ENCODE measurements at regions not wholly inside any gene's neighbourhood (a gene's known extent, or its start where the extent isn't known, plus 50 kb on each side); places are given as distances from the start of the nearest gene placed in this dataset.

DNA sequence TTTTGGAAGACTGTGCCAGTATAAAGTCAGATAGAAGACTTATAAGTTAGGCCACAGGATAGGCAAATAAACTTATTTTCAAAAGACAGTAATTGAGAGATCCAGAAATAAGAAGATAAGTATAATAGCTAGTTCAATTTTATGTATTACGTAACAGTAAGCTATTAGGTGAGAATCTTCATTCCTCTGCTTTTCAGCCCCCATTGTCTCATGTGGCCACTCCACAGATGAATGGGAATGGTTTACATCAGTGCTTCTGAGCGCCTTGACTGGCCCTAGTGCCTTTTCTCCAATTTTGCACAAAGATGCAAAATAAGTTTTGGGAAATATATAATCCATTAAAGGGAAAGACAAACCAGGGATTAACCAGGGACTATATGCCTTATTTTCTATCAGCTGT lies 550.5 kb downstream of the MMUT start:
- no peak for ATAC-seq
- H3K4me3 ChIP-seq = no peak overlapping the region
- no peak for FAIRE-seq
- H3K4me1 ChIP-seq (ENCODE audit: control insufficient read depth, insufficient read depth, low read length) = no peaks in the 10 kb centered on the region
- BruUV-seq (replicated peaks) = no TSS peak
- H3K9me3 ChIP-seq (replicated peaks; ENCODE audit: control insufficient read depth, insufficient read depth, low read length) = no peaks in the 10 kb centered on the region
- intact Hi-C loops (cut with micrococcal nuclease; ENCODE audit: unreplicated experiment) = no loop called here
- TF ChIP-seq LARP7 (IDR thresholded peaks at IDR 0.05) (no peak), HDAC6 (IDR thresholded peaks at IDR 0.05; ENCODE audit: unreplicated experiment) (no peak), EP300 (IDR thresholded peaks at IDR 0.05; ENCODE audit: borderline replicate concordance in 1 of 2, control insufficient read depth in 1 of 2, low read depth in 2 of 2, low read length in 2 of 2) (no peak), RCOR1 (conservative IDR thresholded peaks at IDR 0.05; ENCODE audit: low read depth, low read length) (no peak), ZBED1 (IDR thresholded peaks at IDR 0.05; ENCODE audit: borderline replicate concordance) (no peak), TARDBP (IDR thresholded peaks at IDR 0.05; ENCODE audit: borderline replicate concordance) (no peak), MYC (IDR thresholded peaks at IDR 0.05; ENCODE audit: insufficient read depth, insufficient read length, insufficient replicate concordance, low read length, severe bottlenecking) (no peak), POLR2AphosphoS5 (IDR thresholded peaks at IDR 0.05; ENCODE audit: low read length) (no peak), JUNB (IDR thresholded peaks at IDR 0.05) (no peak), E2F8 (IDR thresholded peaks at IDR 0.05; ENCODE audit: low read depth, partially characterized antibody) (no peak), MXI1 (IDR thresholded peaks at IDR 0.05; ENCODE audit: low read depth, low read length) (no peak)
- TF ChIP-seq, protein P1, sequence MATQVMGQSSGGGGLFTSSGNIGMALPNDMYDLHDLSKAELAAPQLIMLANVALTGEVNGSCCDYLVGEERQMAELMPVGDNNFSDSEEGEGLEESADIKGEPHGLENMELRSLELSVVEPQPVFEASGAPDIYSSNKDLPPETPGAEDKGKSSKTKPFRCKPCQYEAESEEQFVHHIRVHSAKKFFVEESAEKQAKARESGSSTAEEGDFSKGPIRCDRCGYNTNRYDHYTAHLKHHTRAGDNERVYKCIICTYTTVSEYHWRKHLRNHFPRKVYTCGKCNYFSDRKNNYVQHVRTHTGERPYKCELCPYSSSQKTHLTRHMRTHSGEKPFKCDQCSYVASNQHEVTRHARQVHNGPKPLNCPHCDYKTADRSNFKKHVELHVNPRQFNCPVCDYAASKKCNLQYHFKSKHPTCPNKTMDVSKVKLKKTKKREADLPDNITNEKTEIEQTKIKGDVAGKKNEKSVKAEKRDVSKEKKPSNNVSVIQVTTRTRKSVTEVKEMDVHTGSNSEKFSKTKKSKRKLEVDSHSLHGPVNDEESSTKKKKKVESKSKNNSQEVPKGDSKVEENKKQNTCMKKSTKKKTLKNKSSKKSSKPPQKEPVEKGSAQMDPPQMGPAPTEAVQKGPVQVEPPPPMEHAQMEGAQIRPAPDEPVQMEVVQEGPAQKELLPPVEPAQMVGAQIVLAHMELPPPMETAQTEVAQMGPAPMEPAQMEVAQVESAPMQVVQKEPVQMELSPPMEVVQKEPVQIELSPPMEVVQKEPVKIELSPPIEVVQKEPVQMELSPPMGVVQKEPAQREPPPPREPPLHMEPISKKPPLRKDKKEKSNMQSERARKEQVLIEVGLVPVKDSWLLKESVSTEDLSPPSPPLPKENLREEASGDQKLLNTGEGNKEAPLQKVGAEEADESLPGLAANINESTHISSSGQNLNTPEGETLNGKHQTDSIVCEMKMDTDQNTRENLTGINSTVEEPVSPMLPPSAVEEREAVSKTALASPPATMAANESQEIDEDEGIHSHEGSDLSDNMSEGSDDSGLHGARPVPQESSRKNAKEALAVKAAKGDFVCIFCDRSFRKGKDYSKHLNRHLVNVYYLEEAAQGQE (IDR thresholded peaks at IDR 0.05; ENCODE audit: low read depth, low read length) = no peak
- H3K79me2 ChIP-seq (ENCODE audit: control insufficient read depth, insufficient read depth, low read length) = no peaks in the 10 kb centered on the region
- no peak overlapping the region for H3K9ac ChIP-seq (ENCODE audit: control insufficient read depth, insufficient read depth, low read length)
- 24% methylated on average over 2 of the region's 2 CpGs for WGBS (ENCODE audit: insufficient coverage, insufficient replicate concordance, low lambda C conversion rate, missing lambda C conversion rate)
- H4K20me1 ChIP-seq (ENCODE audit: control insufficient read depth, insufficient read depth) = no peaks in the 10 kb centered on the region
- no peaks in the 10 kb centered on the region for H3K36me3 ChIP-seq (ENCODE audit: control insufficient read depth in 2 of 2, insufficient read depth in 2 of 2, low read length in 1 of 2)
- ChIA-PET POLR2A (no interaction called here), RAD21 (ENCODE audit: unreplicated experiment) (no interaction called here), SMC1A (ENCODE audit: uncharacterized antibody, unreplicated experiment) (no interaction called here), CTCF (no interaction called here)
- H3K27me3 ChIP-seq (replicated peaks in 1 of 2; ENCODE audit: control insufficient read depth in 2 of 2, insufficient read depth in 2 of 2, low read length in 1 of 2) = no peaks in the 10 kb centered on the region
- no peak overlapping the region for H3K27ac ChIP-seq (ENCODE audit: control insufficient read depth, insufficient read depth)
- no peak overlapping the region for H2AFZ ChIP-seq (ENCODE audit: control insufficient read depth, low read depth, low read length)
- in situ Hi-C loops (cut with MboI) = no loop called here
- no peak for DNase-seq (ENCODE audit: low read depth, low spot score)
- H3K4me2 ChIP-seq (ENCODE audit: control insufficient read depth, insufficient read depth) = no peak overlapping the region

All from GM12878 (cell line).